ENCODE measurements at regions not wholly inside any gene's neighbourhood (a gene's known extent, or its start where the extent isn't known, plus 50 kb on each side); places are given as distances from the start of the nearest gene placed in this dataset.

DNA sequence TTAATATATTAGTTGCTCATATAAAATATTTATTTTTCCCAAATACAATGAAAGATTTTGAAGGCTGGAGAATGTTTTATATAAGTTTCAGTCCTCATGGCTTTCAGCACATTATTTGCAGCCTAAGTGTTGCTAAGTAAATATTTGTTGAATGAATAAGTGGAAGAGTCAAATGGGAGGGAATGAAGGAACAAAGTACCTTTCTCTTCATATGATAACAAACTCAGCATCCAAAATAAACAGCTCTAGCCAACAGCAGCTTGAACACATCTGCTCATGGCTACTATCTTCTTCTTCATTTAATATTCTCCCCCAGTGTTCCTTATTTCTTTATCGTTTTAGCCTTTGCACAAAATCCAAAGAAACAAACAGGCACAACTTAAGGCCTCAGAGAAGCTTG, 385.2 kb upstream of the PIK3C3 start:
- TF ChIP-seq, protein P1, sequence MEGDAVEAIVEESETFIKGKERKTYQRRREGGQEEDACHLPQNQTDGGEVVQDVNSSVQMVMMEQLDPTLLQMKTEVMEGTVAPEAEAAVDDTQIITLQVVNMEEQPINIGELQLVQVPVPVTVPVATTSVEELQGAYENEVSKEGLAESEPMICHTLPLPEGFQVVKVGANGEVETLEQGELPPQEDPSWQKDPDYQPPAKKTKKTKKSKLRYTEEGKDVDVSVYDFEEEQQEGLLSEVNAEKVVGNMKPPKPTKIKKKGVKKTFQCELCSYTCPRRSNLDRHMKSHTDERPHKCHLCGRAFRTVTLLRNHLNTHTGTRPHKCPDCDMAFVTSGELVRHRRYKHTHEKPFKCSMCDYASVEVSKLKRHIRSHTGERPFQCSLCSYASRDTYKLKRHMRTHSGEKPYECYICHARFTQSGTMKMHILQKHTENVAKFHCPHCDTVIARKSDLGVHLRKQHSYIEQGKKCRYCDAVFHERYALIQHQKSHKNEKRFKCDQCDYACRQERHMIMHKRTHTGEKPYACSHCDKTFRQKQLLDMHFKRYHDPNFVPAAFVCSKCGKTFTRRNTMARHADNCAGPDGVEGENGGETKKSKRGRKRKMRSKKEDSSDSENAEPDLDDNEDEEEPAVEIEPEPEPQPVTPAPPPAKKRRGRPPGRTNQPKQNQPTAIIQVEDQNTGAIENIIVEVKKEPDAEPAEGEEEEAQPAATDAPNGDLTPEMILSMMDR (IDR thresholded peaks at IDR 0.05) = no peak
- no peak for TF ChIP-seq POLR2A (IDR thresholded peaks at IDR 0.05)
- TF ChIP-seq POLR2AphosphoS5 (IDR thresholded peaks at IDR 0.05) = no peak
